ENCODE measurements at regions not wholly inside any gene's neighbourhood (a gene's known extent, or its start where the extent isn't known, plus 50 kb on each side); places are given as distances from the start of the nearest gene placed in this dataset.

GRCh38 chr1:172895050-172895460 lies 155.7 kb downstream of the TNFSF18 start:
- no peak for DNase-seq

GRCh38 chr1:172895761-172896160 lies 155.0 kb downstream of the TNFSF18 start:
- no peak for DNase-seq

- no peak for DNase-seq
These were observed 153.0 kb downstream of the TNFSF18 start for GRCh38 chr1:172897738-172898137.

GRCh38 chr1:172898866-172899265 lies 151.9 kb downstream of the TNFSF18 start:
- no peak for DNase-seq

GRCh38 chr1:172900376-172900997 lies 150.3 kb downstream of the TNFSF18 start:
- DNase-seq: no peak

- DNase-seq: no peak
These were observed 148.5 kb downstream of the TNFSF18 start for GRCh38 chr1:172902200-172902599.

GRCh38 chr1:172902861-172903381 lies 147.8 kb downstream of the TNFSF18 start:
- no peak for DNase-seq

- DNase-seq: no peak
These were observed 147.0 kb downstream of the TNFSF18 start for GRCh38 chr1:172903581-172904220.

GRCh38 chr1:172905452-172905851 lies 145.3 kb downstream of the TNFSF18 start:
- no peak for DNase-seq

GRCh38 chr1:172906778-172907592 lies 143.8 kb downstream of the TNFSF18 start:
- DNase-seq: no peak

GRCh38 chr1:172907834-172908326 lies 142.9 kb downstream of the TNFSF18 start:
- DNase-seq: no peak

GRCh38 chr1:172909606-172910326 lies 141.0 kb downstream of the TNFSF18 start:
- DNase-seq: no peak

GRCh38 chr1:172912765-172913260 lies 137.9 kb downstream of the TNFSF18 start:
- no peak for DNase-seq

- no peak for DNase-seq
These were observed 136.1 kb downstream of the TNFSF18 start for GRCh38 chr1:172914501-172915144.

GRCh38 chr1:172915271-172915670 lies 135.5 kb downstream of the TNFSF18 start:
- DNase-seq: no peak

- no peak for DNase-seq
These were observed 134.6 kb downstream of the TNFSF18 start for GRCh38 chr1:172916116-172916515.

GRCh38 chr1:172917972-172918371 lies 132.8 kb downstream of the TNFSF18 start:
- DNase-seq: no peak

- DNase-seq: no peak
These were observed 132.3 kb downstream of the TNFSF18 start for GRCh38 chr1:172918478-172918877.

GRCh38 chr1:172926070-172926469 lies 124.7 kb downstream of the TNFSF18 start:
- no peak for DNase-seq

GRCh38 chr1:172928412-172928811 lies 122.3 kb downstream of the TNFSF18 start:
- DNase-seq: no peak

GRCh38 chr1:172929006-172929405 lies 121.7 kb downstream of the TNFSF18 start:
- DNase-seq: no peak

GRCh38 chr1:172930142-172930541 lies 120.6 kb downstream of the TNFSF18 start:
- DNase-seq: no peak

All from stimulated activated CD4-positive, alpha-beta T cell treated with anti-CD3 and anti-CD28 coated beads, Interleukin-2, amount 100 ng/mL, for 48 hours (primary cell).